ENCODE measurements at regions not wholly inside any gene's neighbourhood (a gene's known extent, or its start where the extent isn't known, plus 50 kb on each side); places are given as distances from the start of the nearest gene placed in this dataset.
"Not testable (repeated sequence)": the region's sequence is repeated elsewhere in the genome, so short reads cannot be mapped to it uniquely, and the experiment has no call there.

DNA sequence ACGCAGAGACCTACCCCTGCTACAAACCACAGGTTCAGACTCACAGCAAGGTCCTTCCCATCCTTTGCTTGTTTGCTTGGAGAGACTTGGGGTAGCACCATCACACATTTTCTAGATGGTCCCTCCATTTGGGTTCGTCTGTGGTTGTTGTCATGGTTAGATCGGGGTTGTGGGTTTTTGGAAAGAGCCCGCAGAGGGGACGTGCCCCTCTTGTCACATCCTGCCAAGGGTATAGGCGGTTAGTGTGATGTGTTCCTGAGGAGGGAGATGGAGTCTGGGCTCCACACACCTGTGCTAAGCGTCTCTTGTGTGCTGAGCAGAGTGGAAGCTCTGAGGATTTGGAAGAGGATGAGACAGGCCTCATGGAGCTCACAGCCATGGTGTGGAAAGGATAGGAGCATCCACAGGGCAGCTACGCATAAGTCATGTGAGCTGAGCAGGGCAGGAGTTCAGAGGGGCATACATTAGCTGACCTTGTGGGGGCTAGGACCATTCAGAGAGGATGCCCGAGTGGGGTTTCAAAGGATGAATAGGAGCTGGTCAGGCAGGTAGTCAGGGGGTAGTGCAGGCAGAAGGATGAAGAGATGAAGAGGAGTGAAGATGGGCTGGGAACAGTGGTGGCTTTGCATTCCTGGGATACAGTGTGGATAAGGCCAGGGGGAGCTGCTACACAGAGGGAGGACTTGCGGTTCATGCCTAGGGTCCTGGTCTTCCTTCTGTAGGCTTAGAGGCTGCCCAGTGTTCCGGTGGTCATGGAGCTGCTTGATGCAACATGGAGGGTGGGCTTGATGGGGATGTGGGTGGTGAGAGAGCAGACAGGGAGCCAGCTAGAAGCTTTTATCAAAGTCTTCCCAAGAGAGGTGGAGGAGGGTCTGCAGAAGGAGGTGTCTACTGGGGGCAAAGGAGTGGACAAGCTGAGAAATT, 62.9 kb downstream of the ACKR3 start:
- no peak for DNase-seq (ENCODE audit: low read depth)

DNA sequence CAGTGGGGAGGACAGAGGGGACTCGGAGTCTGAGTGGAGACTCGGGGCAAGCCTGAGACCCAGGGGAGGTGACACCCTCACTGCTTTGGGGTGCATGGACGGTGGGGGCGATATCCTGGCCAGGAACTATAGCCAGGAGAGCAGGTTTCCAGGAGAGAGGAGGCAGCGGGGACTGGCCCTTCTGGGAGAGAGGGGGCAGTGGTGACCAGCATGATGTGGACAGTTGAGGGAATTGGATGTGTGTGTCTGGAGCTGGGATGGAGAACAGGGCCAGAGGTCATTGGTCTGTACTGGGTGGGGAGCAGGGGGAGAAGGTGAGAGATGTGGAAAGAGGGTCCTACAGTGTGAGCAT, 63.6 kb downstream of the ACKR3 start:
- no peak for DNase-seq (ENCODE audit: low read depth)

DNA sequence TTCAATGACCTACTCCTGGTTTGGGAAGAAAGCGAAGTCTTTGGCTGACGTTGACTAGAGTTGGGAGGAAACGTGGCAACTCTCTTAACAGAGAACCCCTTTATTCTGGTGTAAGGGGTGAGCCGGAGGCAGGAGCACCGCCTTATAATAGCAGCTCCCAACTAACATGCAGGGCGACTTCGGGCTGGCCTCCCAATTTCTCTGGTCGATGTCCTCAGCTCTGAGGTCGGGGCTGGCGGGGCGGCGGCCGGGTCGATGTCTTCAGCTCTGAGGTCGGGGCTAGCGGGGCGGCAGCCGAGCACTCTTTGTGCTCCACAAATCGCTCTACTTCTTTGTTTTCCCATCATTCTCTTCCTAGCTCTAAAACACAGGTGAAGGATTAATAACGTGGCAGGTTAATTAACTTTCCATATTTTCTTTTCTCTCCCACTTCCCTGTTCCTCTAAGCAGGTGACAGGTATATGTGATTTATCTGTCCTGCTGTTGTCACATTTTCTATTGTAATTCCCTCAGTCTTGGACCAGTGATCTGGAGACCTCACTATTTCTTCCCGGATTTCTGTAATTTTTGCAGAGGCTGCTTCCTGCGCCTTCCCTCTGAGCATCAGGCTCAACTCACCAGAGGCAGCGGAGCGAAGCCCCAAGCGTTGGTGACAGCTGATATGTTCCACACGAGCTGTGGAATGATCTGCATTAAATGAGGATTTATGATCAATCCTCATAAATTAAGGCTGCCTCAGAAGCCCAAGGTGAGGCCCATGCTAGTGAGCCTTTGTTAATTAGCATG, 64.3 kb downstream of the ACKR3 start:
- DNase-seq (ENCODE audit: low read depth): no peak

DNA sequence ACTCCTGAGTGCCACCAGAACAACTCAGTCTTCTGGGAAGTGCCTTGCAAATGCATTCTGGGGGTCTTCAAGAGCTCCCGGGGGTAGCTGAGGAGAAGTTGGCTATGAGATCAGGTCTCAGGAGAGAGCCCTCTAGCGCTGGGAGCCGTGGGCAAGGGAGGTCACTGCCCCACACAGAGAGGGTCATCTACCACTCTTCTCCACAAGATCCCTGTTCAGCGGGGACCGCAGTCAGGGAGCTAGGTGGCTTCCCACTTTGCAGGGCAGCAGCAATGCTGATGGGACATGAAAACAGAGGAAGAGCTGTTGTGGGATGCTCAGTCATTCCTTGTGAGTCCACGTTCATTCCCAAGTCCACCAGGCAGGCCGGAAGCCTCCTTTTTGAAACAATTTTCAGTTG, 66.6 kb downstream of the ACKR3 start:
- no peak for DNase-seq (ENCODE audit: low read depth)

DNA sequence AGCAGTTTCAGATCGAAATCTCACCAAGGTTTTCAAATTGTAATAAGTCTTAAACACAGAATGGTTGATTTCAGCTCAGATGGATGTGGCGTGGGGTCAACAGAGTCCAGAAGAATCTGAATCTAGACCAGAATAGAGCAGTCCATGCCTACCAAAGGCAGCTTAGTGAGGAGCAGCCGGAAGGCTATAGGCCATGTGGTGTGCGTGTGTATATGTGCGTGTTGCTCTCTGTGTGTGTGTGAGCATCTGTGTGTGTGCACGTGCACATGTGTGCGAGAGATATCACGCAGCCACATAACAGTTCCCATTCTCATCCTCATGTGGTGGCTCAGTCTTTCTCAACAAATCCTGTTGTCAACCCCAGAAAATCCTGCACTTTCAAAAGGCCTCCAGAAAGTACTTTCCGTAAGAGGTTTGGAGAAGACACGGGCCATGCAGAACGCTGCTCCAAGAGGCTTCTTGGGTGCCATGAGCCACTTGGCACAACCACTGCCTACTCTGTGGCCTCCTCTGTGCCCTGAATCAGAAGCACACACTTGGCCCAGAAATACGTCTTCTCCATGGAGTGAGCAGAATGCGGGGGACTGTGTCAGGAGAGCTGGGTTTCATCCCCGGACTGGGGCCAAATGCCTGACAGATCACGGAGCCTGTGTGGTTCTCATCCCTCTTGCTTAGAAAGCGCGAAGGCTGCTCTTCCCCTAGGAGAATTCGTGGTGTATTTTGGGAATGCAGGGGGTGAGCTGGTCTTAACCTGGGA, 67.3 kb downstream of the ACKR3 start:
- no peak for DNase-seq (ENCODE audit: low read depth)

DNA sequence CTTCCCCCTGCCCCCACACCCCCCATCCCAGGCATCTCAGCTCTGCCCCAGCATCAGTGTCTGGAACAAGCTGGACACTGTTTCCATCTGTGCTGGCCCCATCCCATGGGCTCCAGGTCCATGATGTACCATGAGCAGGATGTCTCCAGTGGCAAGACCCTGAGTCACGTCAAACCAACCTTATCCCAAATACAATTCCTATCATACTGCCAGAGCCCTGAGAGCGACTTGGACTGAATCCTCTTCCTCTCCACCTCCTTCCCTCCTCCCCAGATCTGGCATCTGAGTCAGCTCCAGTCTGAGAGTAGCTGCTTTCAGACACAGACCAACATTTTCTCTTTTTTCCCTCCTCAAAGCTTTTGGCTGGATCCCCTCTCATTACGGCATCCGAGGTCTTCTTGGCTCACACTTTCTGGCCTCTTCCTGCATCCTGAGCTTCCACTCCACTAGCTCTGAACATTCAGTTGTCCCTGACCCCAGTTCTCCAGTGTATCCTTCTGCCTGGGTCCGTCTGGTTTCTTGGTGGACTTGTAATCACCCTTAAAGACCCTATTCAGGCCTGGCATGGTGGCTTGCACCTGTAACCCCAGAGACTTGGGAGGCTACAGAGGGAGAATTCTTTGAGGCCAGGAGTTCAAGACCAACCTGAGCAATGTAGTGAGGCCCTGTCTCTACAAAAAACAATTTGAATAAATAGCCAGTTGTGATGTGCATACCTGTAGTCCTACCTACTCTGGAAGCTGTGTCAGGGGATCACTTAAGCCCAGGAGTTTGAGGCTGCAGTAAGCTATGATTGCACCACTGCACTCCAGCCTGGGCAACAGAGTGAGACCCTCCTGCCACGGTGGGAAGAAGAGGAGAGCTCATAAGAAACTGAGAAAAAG, 68.3 kb downstream of the ACKR3 start:
- no peak for DNase-seq (ENCODE audit: low read depth)

DNA sequence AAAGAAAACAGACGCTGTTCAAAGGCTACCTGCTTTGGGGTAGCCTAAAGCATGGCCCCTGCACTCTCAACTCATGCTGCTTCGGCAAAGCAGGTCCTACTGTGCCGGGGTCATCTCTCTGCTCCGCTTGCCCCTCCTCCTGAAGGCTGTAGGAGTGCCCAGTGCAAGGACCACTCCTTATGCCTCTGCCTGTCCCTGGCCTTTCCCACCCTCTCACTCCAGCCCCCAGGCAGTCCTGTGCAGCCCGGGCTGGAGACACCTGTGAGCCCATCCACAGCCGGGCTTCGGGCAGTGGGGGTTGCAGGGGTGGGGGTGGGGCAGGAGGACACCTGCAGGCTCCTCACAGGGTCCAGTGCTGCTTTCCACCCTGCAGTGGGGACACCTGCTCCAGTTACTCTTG, 69.1 kb downstream of the ACKR3 start:
- no peak for DNase-seq (ENCODE audit: low read depth)

DNA sequence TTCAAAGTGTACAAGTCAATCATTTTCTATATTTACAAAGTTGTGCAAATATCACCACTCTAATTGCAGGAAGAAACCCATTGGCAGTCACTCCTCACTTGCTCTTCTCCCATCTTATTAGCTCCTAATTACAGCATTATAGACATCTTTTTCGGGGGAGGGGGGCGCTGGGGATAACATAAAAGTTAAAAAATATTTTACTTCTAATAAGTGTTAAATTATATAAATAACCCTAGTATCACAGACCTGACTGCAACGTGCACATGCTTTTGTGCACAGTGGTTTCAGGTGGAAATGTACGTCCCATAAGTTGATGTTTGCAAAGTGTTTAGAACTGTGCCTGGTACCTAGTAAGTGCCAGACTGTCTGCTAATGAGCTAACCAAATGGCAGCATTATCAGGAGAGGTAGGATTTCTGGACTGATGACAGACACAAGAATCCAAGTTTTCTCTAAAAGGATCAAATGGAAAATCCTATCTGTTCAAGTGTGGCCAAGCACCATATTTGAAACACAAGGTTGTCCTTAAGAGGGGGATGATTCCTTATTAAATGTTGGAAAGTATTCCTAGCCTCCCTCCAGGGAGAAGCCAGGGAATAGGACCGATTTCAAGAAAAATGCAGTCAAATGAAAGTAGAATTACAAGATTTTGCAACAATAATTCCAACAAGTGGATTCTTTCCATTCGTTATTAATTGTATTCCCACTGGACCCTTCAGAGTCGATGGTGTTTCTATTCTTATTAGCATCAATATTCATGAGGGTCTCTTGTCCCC, 70.0 kb downstream of the ACKR3 start:
- no peak for DNase-seq (ENCODE audit: low read depth)

DNA sequence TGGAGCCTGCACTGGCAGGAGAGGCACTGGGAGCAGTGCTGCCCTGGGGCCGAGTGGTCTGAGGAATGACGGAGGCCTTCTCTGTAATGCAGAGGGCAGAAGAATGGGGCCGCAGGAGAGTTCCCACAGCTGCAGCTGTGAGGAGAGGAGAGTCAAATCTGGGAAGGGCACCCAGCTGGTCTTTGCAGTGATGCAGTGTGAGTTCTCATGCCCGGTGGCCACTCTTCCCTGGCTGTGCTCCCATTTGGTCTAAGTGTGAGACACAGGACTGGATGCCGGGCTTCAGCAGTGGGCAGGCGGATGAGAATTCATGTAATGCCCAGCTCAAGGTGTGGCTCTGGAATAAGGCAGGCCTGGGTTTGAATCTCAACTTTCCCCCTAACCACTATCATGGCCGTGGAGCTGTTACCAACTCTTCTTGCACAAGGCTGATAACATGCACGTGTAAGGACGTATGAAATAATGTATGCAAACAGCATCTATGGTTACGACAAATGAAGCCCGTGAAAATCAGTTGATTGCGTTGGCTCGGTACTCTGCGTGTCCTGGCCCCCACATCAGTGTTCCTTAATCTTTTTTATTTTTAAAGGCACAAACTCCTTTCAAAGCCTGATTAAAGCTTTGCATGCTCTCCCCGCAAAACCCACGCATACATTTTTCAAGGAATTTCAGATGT, 71.6 kb downstream of the ACKR3 start:
- DNase-seq (ENCODE audit: low read depth): no peak

DNA sequence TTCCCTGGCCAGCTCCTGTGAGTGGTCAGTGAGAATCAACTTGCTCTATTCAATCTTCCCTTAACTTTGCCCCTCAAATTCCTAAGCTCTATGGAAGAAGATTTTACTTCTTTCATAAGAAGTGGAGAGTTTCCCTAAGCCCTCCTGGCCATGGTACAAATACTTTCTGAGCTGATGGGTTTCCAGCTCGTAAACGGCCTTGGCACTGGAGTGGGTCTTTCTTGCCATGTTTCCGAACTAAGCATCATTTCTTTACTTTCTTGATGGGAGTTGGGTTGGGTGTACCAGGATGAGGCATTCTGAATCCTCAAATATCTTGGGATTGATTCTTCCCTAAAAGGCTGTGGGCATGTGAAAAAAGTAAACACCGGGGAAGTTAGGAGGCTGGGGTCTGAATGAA, 72.5 kb downstream of the ACKR3 start:
- DNase-seq (ENCODE audit: low read depth): no peak

DNA sequence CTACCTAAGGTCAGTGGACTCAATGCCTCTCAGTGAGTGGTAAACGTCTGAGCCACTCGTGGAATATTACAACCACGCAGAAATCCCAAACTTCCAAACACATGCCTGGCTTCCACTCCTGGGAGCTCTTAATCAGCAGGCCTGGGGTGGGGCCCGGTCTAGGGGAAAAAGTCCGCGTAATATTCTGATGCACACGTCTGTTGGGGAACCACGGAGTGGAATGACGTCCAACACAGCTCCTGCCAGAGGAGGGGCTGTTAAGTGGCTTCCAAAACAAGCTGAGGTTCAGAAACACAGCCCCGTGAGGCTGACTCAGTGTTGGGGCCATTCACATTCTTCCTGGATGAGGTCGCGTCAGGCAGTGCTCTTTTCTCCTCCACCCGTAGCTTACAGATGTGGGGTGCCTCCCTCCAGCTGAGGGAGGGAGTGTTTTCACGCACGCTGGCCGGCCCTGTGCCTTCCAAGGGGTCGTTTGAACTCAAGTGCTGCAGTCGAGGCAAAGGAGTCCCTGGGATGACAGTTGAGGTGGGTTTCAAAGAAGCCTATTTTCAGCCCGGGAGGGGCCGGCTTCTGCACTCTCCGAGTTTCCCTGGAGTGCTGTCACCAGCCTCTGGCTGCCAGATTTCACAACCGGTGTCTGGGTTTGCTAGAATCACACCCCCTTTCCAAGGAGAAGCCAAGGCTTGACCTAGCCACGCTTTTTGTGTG, 73.1 kb downstream of the ACKR3 start:
- DNase-seq (ENCODE audit: low read depth): no peak

DNA sequence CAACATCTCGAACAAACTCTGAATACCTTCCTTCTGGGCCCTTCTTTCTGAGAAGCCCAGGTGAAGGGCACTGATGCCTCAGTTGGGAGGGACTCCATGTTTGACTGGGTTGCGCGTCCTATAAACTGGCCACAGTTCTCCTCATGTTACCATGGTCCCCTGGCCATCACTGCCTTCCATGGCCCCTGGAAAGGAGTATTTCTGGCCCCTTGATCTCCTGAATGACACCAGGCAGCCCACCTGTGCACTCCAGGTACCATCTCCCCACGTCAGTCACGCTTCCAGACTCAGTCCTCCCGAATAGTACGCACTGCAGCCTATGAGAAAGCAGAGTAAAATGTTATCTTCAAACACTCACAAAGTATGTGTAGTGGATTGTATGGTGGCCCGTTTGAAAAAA, 73.9 kb downstream of the ACKR3 start:
- no peak for DNase-seq (ENCODE audit: low read depth)

DNA sequence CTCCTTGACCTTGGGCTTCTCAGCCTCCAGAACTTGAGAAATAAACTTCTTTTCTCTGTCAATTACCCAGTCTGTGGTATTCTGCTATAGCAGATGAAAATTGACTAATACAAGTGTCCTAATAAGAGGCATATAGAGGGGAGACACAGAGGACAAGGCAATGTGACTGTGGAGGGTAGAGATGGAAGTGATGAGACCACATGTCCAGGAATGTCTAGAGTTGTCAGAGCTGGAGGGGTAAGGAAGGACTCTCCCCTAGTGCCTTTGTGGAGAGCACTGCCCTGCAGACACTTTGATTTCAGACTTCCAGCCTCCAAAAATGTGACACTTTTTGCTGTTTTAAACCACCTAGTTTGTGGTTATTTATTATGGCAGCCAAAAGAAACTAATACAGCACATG, 74.4 kb downstream of the ACKR3 start:
- no peak for DNase-seq (ENCODE audit: low read depth)

DNA sequence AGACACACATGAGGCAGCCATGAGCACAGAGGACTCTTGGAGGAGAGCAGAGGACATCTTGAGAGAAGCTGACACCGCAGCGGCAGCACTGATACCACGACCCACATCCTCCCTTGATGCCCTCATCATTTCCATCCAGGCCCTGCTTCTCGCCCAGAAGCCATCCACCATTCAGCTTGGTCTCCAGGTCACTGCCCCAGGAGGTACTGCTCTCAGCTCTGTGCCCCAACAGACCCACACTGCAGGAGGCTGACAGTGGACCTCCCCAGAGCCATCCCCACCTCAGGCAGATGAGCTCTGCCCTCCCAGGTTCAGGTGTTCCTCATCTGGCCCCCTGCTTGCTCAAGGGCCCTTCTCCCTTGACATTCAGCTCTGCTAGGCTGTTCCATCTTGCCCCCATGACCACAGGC, 74.9 kb downstream of the ACKR3 start:
- no peak for DNase-seq (ENCODE audit: low read depth)

DNA sequence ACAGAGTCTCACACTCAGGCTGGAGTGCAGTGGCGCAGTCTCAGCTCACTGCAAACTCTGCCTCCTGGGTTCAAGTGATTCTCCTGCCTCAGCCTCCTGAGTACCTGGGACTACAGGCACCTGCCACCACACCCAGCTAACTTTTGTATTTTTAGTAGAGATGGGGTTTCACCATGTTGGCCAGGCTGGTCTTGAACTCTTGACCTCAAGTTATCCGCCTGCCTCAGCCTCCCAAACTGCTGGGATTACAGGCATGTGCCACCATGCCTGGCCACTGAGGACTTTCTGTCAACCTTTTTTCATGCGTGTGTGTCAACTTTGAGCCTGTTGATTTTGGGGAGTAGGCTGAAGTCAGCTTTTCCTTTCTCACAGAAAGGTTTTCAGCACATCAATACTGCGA, 75.5 kb downstream of the ACKR3 start:
- DNase-seq (ENCODE audit: low read depth): not testable (repeated sequence)

DNA sequence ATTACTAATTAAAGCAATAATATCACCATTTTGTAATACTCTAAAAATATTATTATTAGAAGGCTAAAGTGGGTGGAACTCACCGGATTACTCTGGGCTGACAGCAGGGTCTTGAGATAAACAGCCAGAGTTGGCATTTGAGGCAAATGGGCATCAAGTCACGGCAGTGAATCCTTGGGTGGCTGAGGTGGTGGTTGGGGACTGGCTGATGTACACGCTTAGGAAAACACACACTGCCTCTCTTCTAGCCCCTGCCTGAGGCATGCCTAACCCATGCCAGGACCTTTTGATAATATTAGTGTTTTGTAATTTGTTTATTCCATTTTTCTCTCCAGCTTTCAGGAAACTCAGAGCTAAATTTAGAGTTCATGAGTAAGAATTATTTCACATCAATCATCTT, 76.8 kb downstream of the ACKR3 start:
- DNase-seq (ENCODE audit: low read depth): no peak

DNA sequence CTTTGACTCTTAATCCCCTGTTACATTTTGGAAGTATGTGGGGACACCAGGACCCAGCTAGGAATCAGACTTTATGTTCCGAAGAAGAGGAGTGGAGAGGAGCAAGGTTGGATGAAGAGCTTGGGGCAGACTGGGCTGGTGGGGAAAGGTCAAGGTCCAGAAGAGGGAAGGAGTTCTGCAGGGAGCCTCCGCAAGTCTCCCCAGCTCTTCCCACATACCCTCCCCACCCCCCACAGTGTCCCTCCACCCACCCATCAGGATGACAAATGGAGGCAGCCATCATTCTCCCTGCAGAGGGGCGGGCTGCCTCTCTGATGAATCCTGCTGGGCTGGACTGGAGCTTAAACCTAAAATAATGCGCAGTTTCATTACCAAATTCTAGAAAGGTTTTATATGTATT, 77.2 kb downstream of the ACKR3 start:
- DNase-seq (ENCODE audit: low read depth): no peak

DNA sequence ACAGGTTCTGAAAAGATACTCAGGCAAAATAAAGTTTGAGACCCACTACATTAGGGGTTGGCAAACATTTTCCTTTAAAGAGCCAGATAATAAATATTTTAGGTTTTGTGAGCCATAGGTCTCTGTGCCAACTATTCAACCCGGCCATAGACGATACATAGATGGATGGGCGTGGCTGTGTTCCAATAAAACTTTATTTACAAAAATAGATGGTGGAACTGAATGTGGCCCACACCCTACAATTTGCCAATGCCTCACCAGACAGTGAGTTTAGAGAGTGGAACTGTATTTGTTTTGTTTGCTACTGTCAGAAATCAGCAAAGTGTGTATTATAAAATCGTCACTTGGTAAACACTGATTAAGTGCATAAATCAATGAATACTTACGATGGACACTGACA, 78.0 kb downstream of the ACKR3 start:
- DNase-seq (ENCODE audit: low read depth): no peak

DNA sequence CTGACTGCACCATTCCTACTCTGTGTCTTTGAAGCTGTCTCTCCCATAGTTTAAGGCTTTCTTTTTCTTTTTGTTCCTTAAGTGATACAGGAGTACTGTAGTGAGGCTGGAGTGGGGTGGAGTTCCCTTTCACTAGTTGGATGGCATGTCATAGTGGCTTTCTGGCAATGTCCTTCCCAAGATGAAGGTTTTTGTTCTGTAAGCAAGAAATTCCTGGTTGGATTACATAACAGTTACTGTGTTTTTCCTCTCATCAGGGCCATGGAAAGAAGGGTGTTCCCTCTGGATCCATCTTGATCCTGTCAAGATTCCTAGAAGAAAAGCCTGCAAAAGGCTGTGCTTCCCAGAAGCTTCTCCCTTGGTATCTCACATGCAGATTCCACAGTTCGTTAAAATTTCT, 84.2 kb downstream of the ACKR3 start:
- DNase-seq (ENCODE audit: low read depth): no peak

DNA sequence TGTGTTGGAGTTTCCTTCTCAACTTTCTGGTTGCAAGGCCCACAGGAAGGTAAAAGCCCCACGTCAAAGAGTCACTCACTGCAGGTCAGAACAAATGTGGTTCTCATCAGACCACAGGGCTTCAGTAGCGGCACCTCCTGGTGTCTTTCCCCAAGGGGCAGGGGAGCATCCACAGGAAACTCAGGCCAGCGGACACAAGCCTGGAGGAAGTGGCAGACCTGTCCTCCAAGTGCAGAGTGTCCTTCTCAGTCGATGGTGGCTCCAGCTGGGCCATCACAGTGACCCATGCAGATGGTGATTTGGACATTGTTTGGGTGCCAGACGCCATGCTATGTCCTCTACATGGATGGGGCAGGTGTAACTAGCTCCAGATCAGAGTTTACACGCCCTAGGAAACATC, 84.9 kb downstream of the ACKR3 start:
- no peak for DNase-seq (ENCODE audit: low read depth)

All from T follicular helper cell (primary cell).